GM19463 (cell line): ENCODE measurements at regions not wholly inside any gene's neighbourhood (a gene's known extent, or its start where the extent isn't known, plus 50 kb on each side); places are given as distances from the start of the nearest gene placed in this dataset.

ENCODE experiments used
- ATAC-seq: cut with Tn5 transposase; IDR thresholded peaks from one replicate; pipeline ENCODE4 v1.9.1; 2021; ENCODE audit warnings: mild to moderate bottlenecking, moderate library complexity; ENCODE audit not compliant: unreplicated experiment

GRCh38 chr13:105960326-105960725 is 575.1 kb downstream of the EFNB2 start:
- no peak for ATAC-seq

DNA sequence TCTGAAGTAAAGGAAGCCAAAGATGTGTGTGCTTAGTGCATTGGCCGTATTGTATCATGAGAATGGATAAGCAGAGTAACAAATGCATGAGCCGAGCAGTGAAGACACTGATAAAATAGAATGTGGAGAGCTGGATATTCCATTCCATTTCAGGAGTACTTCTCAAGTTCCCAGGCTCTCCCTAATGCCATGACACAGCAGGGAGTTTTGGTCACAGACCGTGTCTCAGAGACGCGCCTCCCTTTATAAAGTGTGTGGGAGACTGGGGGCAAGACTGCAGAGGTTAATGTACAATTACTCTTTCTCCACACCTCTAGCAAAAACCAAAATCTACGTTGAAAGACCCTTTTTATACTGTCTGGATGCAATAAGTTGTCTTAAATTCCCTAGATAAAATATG is 575.6 kb downstream of the EFNB2 start:
- ATAC-seq = no peak

- no peak for ATAC-seq
Measured at GRCh38 chr13:105957769-105958438, 577.6 kb downstream of the EFNB2 start.

GRCh38 chr13:105956921-105957320 is 578.5 kb downstream of the EFNB2 start:
- ATAC-seq = no peak

DNA sequence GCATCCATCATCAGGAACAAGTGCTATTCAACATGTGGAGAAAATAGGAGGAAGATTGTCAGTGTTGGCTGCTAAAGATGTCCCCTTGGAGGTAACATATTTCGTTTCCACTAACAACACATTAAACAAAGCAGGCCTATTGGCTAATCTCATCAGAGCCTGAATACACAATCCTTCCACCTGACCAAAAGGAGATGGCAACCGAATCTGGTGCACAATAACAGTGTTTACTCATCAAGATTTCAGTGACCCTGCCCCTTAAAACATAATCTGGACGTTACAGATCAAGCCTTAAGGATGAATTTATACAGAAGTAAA is 582.5 kb downstream of the EFNB2 start:
- no peak for ATAC-seq

- no peak for ATAC-seq
Measured at GRCh38 chr13:105952233-105952972, 583.1 kb downstream of the EFNB2 start.

DNA sequence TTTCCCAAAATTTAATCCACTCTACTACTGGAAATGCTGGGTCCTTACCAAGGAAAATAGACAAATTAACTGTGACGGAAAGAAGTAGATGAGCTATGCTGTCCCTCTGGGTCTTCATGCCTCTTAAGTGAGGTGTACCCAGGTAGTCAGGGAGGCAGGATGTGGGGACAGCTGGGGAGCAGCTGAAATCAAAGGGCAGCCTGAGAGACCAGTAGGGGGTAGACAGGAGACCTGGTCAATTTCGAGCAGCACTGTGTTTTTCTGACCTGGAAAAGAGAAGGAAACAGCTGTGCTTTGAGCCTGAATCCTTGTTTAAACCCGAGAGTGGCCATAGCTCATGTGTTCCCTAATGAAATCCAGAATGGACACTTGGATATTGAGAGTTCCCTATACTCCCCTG is 587.3 kb downstream of the EFNB2 start:
- ATAC-seq = no peak

DNA sequence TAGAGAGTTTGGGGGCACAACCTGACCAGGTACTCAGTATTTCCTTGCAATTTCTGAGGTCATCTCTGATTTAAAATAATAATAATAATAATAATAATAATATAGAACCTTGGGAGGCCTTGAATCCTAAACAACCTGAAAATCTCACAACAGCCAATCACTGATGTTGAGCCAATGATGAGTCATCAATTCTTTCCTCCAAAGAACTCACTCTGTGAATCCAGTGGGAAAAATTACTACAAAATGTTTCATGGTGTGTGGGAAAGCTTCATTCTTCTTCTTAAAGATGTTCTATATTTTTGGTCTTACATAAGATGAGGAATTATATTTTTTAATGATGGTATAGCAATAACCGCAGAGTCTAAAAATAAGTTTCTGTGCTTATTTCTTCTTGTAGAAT is 594.6 kb downstream of the EFNB2 start:
- no peak for ATAC-seq

GRCh38 chr13:105937451-105937850 is 598.0 kb downstream of the EFNB2 start:
- no peak for ATAC-seq

- ATAC-seq = no peak
Measured at GRCh38 chr13:105936816-105937215, 598.6 kb downstream of the EFNB2 start.

- no peak for ATAC-seq
Measured at GRCh38 chr13:105929505-105929904, 606.0 kb downstream of the EFNB2 start.

DNA sequence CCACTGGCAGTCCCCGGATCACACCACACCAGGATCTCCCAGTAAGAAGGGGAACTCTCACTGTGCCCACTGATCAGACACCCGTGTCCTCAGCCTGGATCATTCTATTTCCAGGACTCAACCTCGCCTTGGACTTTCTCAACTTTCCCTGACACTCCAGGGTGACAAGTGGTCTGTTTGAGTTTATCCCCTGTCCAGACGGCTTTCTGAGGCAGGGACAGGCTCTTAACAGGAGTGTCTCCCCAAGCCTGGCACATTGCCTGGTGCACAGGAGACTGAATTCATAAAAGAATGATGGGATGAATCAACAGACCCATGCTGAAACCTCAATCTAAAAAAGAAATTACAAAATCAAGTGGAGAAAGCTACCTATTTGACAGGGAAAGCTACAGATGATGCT is 606.6 kb downstream of the EFNB2 start:
- ATAC-seq = no peak

GRCh38 chr13:105928048-105928447 is 607.4 kb downstream of the EFNB2 start:
- ATAC-seq = no peak

- ATAC-seq = no peak
Measured at GRCh38 chr13:105925496-105925895, 610.0 kb downstream of the EFNB2 start.

- ATAC-seq = no peak
Measured at GRCh38 chr13:105921711-105922110, 613.8 kb downstream of the EFNB2 start.

DNA sequence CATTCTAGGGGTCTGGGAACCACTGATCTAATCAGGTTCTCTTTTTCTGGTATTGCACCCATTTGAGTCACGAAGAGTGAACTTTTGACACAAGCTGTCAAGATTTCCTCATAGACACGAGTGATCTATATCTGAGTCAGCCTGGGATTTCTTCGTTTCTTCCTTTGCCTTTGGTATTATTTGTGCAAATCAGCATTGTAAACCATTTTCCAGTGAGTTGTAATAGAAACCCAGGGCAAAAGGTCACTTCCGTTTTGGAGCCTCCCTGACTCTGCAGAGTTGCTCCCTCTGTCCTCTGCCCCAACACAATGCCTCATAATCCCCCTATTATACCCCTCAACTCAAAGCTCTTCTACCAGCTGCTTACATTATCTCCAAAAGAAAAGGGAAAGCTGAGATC is 615.1 kb downstream of the EFNB2 start:
- no peak for ATAC-seq

- no peak for ATAC-seq
Measured at GRCh38 chr13:105918842-105919741, 616.4 kb downstream of the EFNB2 start.

DNA sequence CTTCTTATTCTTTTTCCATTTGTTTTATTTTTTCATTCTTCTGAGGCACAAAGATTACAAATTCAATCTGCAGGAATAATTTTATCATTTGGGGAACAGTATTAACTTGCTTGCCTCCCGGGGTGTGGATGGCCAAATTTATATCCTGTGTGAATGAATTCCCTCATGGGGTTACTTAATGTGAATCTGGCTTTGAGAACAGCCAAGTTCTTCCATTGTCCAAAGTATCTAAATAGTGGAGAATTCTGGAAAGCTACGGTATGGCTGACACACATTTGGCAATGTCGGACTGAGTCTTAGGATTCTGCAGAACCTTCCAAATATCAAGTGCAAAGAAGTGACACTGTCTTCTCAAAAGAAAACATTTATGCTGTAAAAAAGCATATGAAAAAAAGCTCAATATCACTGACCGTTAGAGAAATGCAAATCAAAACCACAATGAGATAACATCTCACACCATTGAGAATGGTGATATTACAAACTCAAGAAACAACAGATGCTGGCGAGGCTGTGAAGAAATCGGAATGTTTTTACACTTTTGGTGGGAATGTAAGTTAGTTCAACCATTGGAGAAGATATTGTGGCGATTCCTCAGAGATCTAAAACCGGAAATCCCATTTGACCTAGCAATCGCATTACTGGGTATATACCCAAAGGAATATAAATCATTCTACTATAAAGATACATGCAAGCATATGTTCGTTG is 620.2 kb downstream of the EFNB2 start:
- ATAC-seq = no peak

- ATAC-seq = no peak
Measured at GRCh38 chr13:105914291-105915036, 621.0 kb downstream of the EFNB2 start.

DNA sequence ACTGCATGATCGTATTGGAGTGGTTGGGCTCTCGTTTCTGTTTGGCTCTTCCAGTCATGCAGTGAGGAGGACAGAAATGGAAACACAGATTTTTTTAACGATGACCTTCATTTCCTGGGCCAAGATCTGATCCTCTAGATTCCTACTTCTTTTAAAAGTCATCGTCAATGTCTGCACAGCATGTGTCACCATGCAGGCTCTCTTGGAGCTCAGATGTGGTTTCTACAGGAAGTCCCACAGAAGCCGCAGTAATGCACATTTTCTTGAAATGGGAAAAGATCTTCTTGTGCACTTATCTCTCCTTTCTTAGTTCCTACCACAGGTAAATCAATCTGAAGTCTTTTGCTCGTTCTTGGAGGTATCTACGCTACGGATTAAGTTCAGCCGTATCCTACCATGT is 626.9 kb downstream of the EFNB2 start:
- no peak for ATAC-seq
